Activated T-cell treated with anti-CD3 and anti-CD28 coated beads, Interleukin-2, amount 50 U/mL, for 72 hours (primary cell): ENCODE measurements at regions not wholly inside any gene's neighbourhood (a gene's known extent, or its start where the extent isn't known, plus 50 kb on each side); places are given as distances from the start of the nearest gene placed in this dataset.

Source experiments
- ATAC-seq, 2 donors: fragments of 150-1000 bp; cut with Tn5 transposase; replicated peaks in 1 of 2; 2 replicates each; pipeline ENCODE4 v1.10.0; 2021; ENCODE audit warnings: moderate library complexity in 2 of 2, mild to moderate bottlenecking in 1 of 2
- DNase-seq, 2 donors: peaks; one replicate each; pipeline ENCODE4 v3.0.0; 2021 to 2022; ENCODE audit warnings: mixed read lengths in 1 of 2
- H3K27ac Mint-ChIP-seq: one replicate; pipeline ENCODE4 v1.8.0; 2022; ENCODE audit warnings: mild to moderate bottlenecking, moderate library complexity, mixed read lengths
- H3K27me3 Mint-ChIP-seq: one replicate; pipeline ENCODE4 v1.8.0; 2022; ENCODE audit warnings: low read depth, mixed read lengths
- H3K36me3 Mint-ChIP-seq, 2 donors: one replicate each; pipeline ENCODE4 v1.8.0; 2022; ENCODE audit warnings: mixed read lengths in 2 of 2, mild to moderate bottlenecking in 1 of 2; ENCODE audit not compliant: insufficient read depth in 2 of 2
- H3K4me1 Mint-ChIP-seq: one replicate; pipeline ENCODE4 v1.8.0; 2022; ENCODE audit warnings: low read depth, mixed read lengths
- H3K4me3 Mint-ChIP-seq, 2 donors: one replicate each; pipeline ENCODE4 v1.8.0; 2022; ENCODE audit warnings: mild to moderate bottlenecking in 2 of 2, mixed read lengths in 2 of 2, moderate library complexity in 2 of 2
- H3K9me3 Mint-ChIP-seq, 2 donors: one replicate each; pipeline ENCODE4 v1.8.0; 2022; ENCODE audit warnings: mixed read lengths in 2 of 2

- H3K4me3 Mint-ChIP-seq: no peak overlapping the region
- no peaks in the 10 kb centered on the region for H3K27me3 Mint-ChIP-seq
- DNase-seq (no peak), ATAC-seq (no peak)
- H3K36me3 Mint-ChIP-seq: no peaks in the 10 kb centered on the region
- H3K27ac Mint-ChIP-seq: no peak overlapping the region
- peaks cover 5% of the 10 kb centered on the region in 2 donors for H3K9me3 Mint-ChIP-seq
- no peaks in the 10 kb centered on the region for H3K4me1 Mint-ChIP-seq
These were observed 1130.0 kb upstream of the CDH6 start for GRCh38 chr5:30063503-30063902.

DNA sequence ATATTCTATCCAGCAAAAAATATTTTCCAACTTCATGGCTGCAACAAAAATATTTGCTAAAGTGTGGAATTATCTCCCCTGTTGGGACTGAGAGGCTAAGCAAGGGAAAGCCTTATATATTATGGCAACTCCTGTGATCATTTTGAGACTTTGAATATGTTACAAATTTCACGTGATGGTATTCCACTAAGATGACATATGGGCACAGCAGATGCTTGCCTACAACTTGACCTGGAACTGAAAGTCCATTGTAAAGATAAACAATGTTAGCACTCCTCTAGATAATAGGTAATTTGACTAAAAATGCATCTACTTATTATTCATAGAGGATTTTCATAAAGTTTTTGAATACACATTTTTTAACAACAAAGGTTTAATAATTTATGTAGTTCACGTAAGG is 1141.5 kb upstream of the CDH6 start:
- no peak overlapping the region for H3K4me3 Mint-ChIP-seq
- H3K4me1 Mint-ChIP-seq: no peaks in the 10 kb centered on the region
- H3K27me3 Mint-ChIP-seq: no peaks in the 10 kb centered on the region
- ATAC-seq: no peak
- DNase-seq: no peak
- H3K27ac Mint-ChIP-seq: no peak overlapping the region
- H3K9me3 Mint-ChIP-seq: peaks cover 5 to 10% of the 10 kb centered on the region in 2 donors
- no peaks in the 10 kb centered on the region for H3K36me3 Mint-ChIP-seq

DNA sequence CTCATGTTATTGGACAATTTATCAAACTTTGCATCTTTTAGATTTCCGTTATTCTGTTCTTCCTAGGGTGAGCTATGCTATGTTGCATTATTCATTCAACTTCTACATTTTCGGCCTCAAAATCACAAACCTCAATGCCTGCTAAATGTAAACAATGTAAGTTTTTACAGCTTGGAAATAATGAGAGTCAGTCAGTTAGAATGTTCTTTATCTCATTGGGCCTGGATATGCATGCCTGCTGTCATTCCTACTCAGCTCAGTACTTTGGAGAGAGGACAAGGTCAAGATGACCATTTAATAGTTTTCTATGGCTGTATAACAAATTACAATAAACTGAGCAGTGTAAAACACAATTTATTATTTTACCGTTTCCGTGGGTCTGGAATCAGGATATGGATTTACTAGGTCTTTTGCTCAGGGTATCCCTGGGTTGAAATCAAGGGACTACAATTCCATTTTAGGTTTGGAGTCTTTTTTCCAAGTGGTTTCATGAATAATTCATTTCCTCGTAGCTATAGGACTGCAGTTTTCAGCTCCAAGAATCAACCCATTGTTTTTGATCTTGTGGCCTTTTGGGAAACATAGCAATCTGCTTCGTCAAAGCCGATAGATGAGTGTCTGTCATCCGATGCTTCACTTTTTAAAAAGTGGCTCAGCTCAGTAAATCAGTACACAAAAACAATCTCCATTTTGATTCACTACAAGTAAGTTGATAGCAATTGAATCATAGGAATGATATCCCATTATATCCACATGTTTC is 1143.2 kb upstream of the CDH6 start:
- DNase-seq (no peak), ATAC-seq (no peak)
- Mint-ChIP-seq H3K27ac (no peak overlapping the region), H3K9me3 (peaks cover 2 to 7% of the 10 kb centered on the region in 2 donors), H3K4me1 (no peaks in the 10 kb centered on the region), H3K27me3 (no peaks in the 10 kb centered on the region), H3K4me3 (no peak overlapping the region), H3K36me3 (no peaks in the 10 kb centered on the region)

DNA sequence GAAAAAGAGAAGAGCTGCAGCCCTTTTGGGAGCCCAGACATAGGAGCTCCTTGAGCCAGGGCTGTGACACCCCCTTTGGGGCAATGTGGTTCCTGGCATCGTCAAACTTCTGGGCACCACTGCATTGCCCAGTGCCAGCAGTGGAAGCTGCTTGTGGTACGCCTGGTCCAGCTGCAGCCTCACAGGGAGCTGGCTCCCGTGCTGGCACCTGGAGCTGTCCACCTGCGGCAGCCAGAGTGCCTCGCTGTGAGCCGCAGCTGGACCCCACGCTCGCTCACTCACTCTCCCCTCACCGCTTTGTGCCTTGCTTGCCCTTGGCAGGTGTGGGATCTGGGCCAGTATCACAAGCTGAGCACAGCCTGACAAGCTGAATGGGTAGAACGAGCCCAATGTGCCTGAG is 1150.8 kb upstream of the CDH6 start:
- no peaks in the 10 kb centered on the region for H3K27me3 Mint-ChIP-seq

GRCh38 chr5:30041831-30042385 is 1151.6 kb upstream of the CDH6 start:
- Mint-ChIP-seq H3K9me3 (peaks cover 2 to 3% of the 10 kb centered on the region in 2 donors), H3K27ac (no peak overlapping the region), H3K4me3 (no peak overlapping the region), H3K4me1 (no peaks in the 10 kb centered on the region), H3K36me3 (no peaks in the 10 kb centered on the region), H3K27me3 (no peaks in the 10 kb centered on the region)
- ATAC-seq: no peak
- no peak for DNase-seq

More for the DNA sequence above, 1150.8 kb upstream of the CDH6 start:
- ATAC-seq (no peak), DNase-seq (no peak)
- H3K27ac Mint-ChIP-seq: no peak overlapping the region
- H3K36me3 Mint-ChIP-seq: no peaks in the 10 kb centered on the region
- H3K4me1 Mint-ChIP-seq: no peaks in the 10 kb centered on the region
- no peak overlapping the region for H3K4me3 Mint-ChIP-seq
- peaks cover 4 to 6% of the 10 kb centered on the region in 2 donors for H3K9me3 Mint-ChIP-seq

- ATAC-seq (no peak), DNase-seq (no peak)
- Mint-ChIP-seq H3K27ac (no peak overlapping the region), H3K9me3 (peaks cover 2 to 4% of the 10 kb centered on the region in 2 donors), H3K4me1 (no peaks in the 10 kb centered on the region), H3K4me3 (no peak overlapping the region), H3K36me3 (no peaks in the 10 kb centered on the region), H3K27me3 (no peaks in the 10 kb centered on the region)
These were observed 1152.2 kb upstream of the CDH6 start for GRCh38 chr5:30041291-30041690.

- ATAC-seq (no peak), DNase-seq (peak; percentile 2 to 11)
- no peaks in the 10 kb centered on the region for H3K36me3 Mint-ChIP-seq
- H3K27ac Mint-ChIP-seq: no peak overlapping the region
- peaks cover 2 to 4% of the 10 kb centered on the region in 2 donors for H3K9me3 Mint-ChIP-seq
- H3K4me1 Mint-ChIP-seq: no peaks in the 10 kb centered on the region
- H3K27me3 Mint-ChIP-seq: no peaks in the 10 kb centered on the region
- H3K4me3 Mint-ChIP-seq: no peak overlapping the region
These were observed 1152.9 kb upstream of the CDH6 start for GRCh38 chr5:30040488-30041118.

DNA sequence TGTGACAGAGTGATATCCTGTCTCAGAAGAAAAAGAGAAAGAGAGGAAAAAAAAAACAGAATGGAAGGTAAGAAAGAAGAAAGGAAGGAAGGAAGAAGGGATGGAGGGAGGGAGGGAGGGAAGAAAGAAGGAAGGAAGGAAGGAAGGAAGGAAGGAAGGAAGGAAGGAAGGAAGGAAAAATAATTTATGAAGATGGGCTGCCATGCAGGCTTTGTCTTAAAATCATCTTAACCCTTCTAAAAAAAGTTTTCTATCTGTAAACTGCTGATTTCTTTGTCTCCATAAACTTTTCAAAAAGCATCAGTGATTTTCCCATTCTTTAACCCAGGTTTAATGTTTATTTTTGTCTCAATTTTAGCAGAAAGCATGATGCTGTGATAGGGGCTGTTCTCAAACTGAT is 1154.1 kb upstream of the CDH6 start:
- Mint-ChIP-seq H3K27me3 (no peaks in the 10 kb centered on the region), H3K36me3 (no peaks in the 10 kb centered on the region), H3K9me3 (peaks cover 4 to 5% of the 10 kb centered on the region in 2 donors), H3K4me1 (no peaks in the 10 kb centered on the region), H3K27ac (no peak overlapping the region), H3K4me3 (no peak overlapping the region)
- no peak for ATAC-seq
- DNase-seq: no peak

DNA sequence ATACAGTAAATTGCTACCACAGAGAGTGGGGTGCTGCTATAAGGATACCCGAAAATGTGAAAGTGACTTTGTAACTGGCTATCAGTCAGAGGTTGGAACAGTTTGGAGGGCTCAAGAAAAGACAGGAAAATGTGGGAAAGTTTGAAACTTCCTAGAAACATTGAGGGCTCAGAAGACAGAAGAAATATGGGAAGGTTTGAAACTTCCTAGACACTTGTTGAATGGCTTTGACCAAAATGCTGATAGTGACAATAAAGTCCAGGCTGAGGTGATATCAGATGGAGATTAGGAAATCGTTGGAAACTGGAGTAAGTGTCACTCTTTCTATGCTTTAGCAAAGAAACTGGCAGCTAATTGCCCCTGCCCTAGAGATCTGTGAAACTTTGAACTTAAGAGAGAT is 1158.6 kb upstream of the CDH6 start:
- Mint-ChIP-seq H3K9me3 (peaks cover 3% of the 10 kb centered on the region in 2 donors), H3K4me3 (no peak overlapping the region), H3K27ac (no peak overlapping the region), H3K4me1 (no peaks in the 10 kb centered on the region), H3K36me3 (no peaks in the 10 kb centered on the region), H3K27me3 (no peaks in the 10 kb centered on the region)
- DNase-seq: no peak
- no peak for ATAC-seq

- Mint-ChIP-seq H3K27me3 (no peaks in the 10 kb centered on the region), H3K27ac (no peak overlapping the region), H3K4me3 (no peak overlapping the region), H3K9me3 (peaks cover 3 to 5% of the 10 kb centered on the region in 2 donors), H3K4me1 (no peaks in the 10 kb centered on the region), H3K36me3 (no peaks in the 10 kb centered on the region)
- ATAC-seq: no peak
- no peak for DNase-seq
These were observed 1163.4 kb upstream of the CDH6 start for GRCh38 chr5:30030101-30030500.

GRCh38 chr5:30001826-30002225 is 1191.7 kb upstream of the CDH6 start:
- DNase-seq (no peak), ATAC-seq (no peak)
- Mint-ChIP-seq H3K4me3 (no peak overlapping the region), H3K4me1 (no peaks in the 10 kb centered on the region), H3K9me3 (peaks cover 9% of the 10 kb centered on the region in 2 donors), H3K27me3 (no peaks in the 10 kb centered on the region), H3K36me3 (peaks cover 2 to 5% of the 10 kb centered on the region in 2 donors), H3K27ac (no peak overlapping the region)

DNA sequence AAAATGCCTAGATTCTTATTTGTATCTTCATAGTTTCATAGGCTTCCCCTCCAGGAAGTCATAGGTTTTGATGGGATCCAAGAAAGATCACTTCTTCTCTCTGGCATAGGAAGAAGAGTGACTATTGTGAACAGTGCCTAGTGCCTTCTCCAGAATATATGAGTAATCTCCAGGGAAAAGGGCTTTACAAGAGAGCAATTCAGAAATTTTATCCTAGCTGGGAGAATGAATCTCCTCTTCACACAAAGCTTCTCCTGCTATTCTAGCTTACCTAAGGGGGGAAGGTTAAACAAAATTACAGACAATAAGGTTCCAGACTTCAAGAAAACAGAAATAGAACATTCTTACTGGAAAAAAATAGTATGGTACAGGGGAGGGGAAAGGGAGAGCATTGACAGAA is 1193.3 kb upstream of the CDH6 start:
- no peak overlapping the region for H3K4me3 Mint-ChIP-seq
- ATAC-seq (no peak), DNase-seq (no peak)
- H3K27me3 Mint-ChIP-seq: no peaks in the 10 kb centered on the region
- no peaks in the 10 kb centered on the region for H3K4me1 Mint-ChIP-seq
- H3K36me3 Mint-ChIP-seq: peaks cover 2 to 5% of the 10 kb centered on the region in 2 donors
- H3K27ac Mint-ChIP-seq: no peak overlapping the region
- peaks cover 9% of the 10 kb centered on the region in 2 donors for H3K9me3 Mint-ChIP-seq

GRCh38 chr5:29995154-29995553 is 1198.3 kb upstream of the CDH6 start:
- H3K9me3 Mint-ChIP-seq: peaks cover 6 to 8% of the 10 kb centered on the region in 2 donors
- H3K27ac Mint-ChIP-seq: no peak overlapping the region
- ATAC-seq (no peak), DNase-seq (no peak)
- no peaks in the 10 kb centered on the region for H3K4me1 Mint-ChIP-seq
- peaks cover 0 to 2% of the 10 kb centered on the region in 2 donors for H3K36me3 Mint-ChIP-seq
- no peaks in the 10 kb centered on the region for H3K27me3 Mint-ChIP-seq
- H3K4me3 Mint-ChIP-seq: no peak overlapping the region
